Osteoblast (primary cell): ENCODE measurements at regions not wholly inside any gene's neighbourhood (a gene's known extent, or its start where the extent isn't known, plus 50 kb on each side); places are given as distances from the start of the nearest gene placed in this dataset.
"Not testable (repeated sequence)": the region's sequence is repeated elsewhere in the genome, so short reads cannot be mapped to it uniquely, and the experiment has no call there.

ENCODE experiments used
- DNase-seq: peaks from one replicate; pipeline ENCODE4 v3.0.0; 2011; ENCODE audit warnings: low spot score, mixed read lengths; ENCODE audit not compliant: insufficient read length; ENCODE audit errors: missing footprints
- H2AFZ ChIP-seq: 2 replicates; pipeline ENCODE4 v1.6.0; 2011; ENCODE audit warnings: mild to moderate bottlenecking, low read length
- H3K27ac ChIP-seq: 2 replicates; pipeline ENCODE4 v1.5.1; 2011; ENCODE audit warnings: mild to moderate bottlenecking, low read depth, low read length, moderate library complexity
- H3K27me3 ChIP-seq: 2 replicates; pipeline ENCODE4 v1.6.0; 2012; ENCODE audit warnings: mild to moderate bottlenecking, control low read depth, inconsistent platforms, low read length, moderate library complexity; ENCODE audit not compliant: insufficient read depth
- H3K36me3 ChIP-seq: 2 replicates; pipeline ENCODE4 v1.5.1; 2011; ENCODE audit warnings: mild to moderate bottlenecking, low read length, control low read depth, moderate library complexity; ENCODE audit not compliant: insufficient read depth
- H3K4me1 ChIP-seq: 2 replicates; pipeline ENCODE4 v1.5.1; 2011; ENCODE audit warnings: mild to moderate bottlenecking, low read length, control low read depth, moderate library complexity; ENCODE audit not compliant: insufficient read depth
- H3K4me2 ChIP-seq: 2 replicates; pipeline ENCODE4 v1.6.0; 2011; ENCODE audit warnings: mild to moderate bottlenecking, low read length; ENCODE audit not compliant: insufficient read depth
- H3K4me3 ChIP-seq: fragments of 200-600 bp; sonication (generic); 3 replicates; pipeline ENCODE4 v1.5.1; 2012; ENCODE audit warnings: mild to moderate bottlenecking, low read length, inconsistent platforms; ENCODE audit not compliant: insufficient read depth
- H3K79me2 ChIP-seq: 2 replicates; pipeline ENCODE4 v1.6.0; 2012; ENCODE audit warnings: mild to moderate bottlenecking, low read length, control low read depth, inconsistent platforms; ENCODE audit not compliant: insufficient read depth
- H3K9me3 ChIP-seq: 2 replicates; pipeline ENCODE4 v1.5.1; 2011; ENCODE audit warnings: low read depth, low read length, control low read depth
- H4K20me1 ChIP-seq: 2 replicates; pipeline ENCODE4 v1.6.0; 2012; ENCODE audit warnings: mild to moderate bottlenecking, low read length, control low read depth; ENCODE audit not compliant: insufficient read depth
- TF ChIP-seq, protein P1 (sequence below): IDR thresholded peaks from 2 replicates; pipeline ENCODE4 v1.5.1; 2011; ENCODE audit warnings: mild to moderate bottlenecking, low read depth, low read length, moderate library complexity; ENCODE audit errors: extremely low read depth

DNA sequence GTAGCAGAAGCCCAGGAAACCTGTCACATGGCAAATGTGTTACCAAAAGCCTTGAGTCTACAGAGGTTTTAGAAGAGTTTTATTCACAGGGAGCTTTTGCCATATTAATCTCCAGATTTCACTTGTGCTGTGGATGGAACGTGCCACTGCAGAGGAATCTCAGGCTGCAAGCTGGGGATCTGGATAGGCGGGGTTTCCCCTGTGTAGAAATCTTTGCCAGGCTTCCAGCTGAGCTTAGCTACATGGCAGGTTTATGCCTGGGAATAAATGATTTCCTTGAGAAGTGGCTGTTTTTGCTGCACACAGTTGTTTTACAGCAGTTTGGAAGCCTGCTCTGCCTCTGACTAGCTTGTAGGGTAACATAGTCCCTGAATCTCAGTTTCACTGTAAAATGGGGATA is 224.6 kb upstream of the PLPPR1 start:
- no peak overlapping the region for H3K4me2 ChIP-seq
- no peaks in the 10 kb centered on the region for H3K36me3 ChIP-seq
- no peak overlapping the region for H3K27ac ChIP-seq
- TF ChIP-seq, protein P1, sequence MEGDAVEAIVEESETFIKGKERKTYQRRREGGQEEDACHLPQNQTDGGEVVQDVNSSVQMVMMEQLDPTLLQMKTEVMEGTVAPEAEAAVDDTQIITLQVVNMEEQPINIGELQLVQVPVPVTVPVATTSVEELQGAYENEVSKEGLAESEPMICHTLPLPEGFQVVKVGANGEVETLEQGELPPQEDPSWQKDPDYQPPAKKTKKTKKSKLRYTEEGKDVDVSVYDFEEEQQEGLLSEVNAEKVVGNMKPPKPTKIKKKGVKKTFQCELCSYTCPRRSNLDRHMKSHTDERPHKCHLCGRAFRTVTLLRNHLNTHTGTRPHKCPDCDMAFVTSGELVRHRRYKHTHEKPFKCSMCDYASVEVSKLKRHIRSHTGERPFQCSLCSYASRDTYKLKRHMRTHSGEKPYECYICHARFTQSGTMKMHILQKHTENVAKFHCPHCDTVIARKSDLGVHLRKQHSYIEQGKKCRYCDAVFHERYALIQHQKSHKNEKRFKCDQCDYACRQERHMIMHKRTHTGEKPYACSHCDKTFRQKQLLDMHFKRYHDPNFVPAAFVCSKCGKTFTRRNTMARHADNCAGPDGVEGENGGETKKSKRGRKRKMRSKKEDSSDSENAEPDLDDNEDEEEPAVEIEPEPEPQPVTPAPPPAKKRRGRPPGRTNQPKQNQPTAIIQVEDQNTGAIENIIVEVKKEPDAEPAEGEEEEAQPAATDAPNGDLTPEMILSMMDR: no peak
- no peaks in the 10 kb centered on the region for H3K4me1 ChIP-seq
- H3K27me3 ChIP-seq: no peaks in the 10 kb centered on the region
- no peak overlapping the region for H3K4me3 ChIP-seq
- no peaks in the 10 kb centered on the region for H3K9me3 ChIP-seq
- H3K79me2 ChIP-seq: no peaks in the 10 kb centered on the region
- no peak for DNase-seq
- no peak overlapping the region for H2AFZ ChIP-seq
- no peaks in the 10 kb centered on the region for H4K20me1 ChIP-seq

DNA sequence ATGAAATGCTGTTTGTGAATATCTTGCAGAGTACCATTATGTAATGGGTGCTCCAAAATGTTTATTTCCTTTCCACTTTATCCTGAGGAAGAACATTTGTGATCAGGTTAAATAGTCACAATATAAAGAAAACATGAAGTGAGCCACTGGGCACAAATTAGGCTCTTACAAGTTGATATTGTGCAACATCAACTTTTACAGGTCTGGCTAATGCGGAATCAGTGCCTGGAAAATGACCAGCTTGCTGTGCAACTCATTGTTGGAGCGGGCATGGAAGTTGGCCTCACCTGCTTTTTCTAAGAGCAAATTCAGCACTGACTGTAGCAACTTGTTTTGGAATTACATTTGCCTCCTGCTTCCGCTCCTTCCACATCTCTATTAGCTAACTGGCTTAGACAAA is 216.9 kb upstream of the PLPPR1 start:
- Histone ChIP-seq H3K4me3 (no peak overlapping the region), H3K79me2 (no peaks in the 10 kb centered on the region), H3K9me3 (no peaks in the 10 kb centered on the region), H3K4me1 (no peaks in the 10 kb centered on the region), H3K4me2 (no peak overlapping the region), H3K36me3 (no peaks in the 10 kb centered on the region), H3K27ac (no peak overlapping the region), H2AFZ (no peak overlapping the region), H4K20me1 (no peaks in the 10 kb centered on the region), H3K27me3 (no peaks in the 10 kb centered on the region)
- TF ChIP-seq, protein P1: no peak
- no peak for DNase-seq

DNA sequence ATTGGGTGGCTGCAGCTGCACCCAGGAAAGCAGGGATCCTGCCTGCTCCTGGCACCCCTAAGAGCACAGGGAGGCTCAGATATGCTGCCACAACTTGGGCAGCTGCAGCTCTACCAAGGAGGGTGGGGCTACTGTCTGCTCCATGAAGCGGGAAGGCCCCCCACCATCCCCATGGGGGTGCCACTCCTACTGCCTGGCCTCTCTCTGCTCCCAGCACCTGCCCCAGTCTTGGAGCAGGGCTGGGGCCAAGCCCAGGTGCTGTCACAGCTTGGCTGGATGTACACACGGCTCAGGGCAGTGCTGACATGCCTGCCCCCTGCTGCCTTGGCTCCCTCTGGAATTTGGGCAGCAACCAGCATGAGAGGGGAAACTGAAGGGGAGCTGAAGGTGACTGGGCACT is 214.7 kb upstream of the PLPPR1 start:
- no peaks in the 10 kb centered on the region for H3K79me2 ChIP-seq
- no peak overlapping the region for H3K27ac ChIP-seq
- H3K4me3 ChIP-seq: no peak overlapping the region
- H2AFZ ChIP-seq: no peak overlapping the region
- H3K4me1 ChIP-seq: no peaks in the 10 kb centered on the region
- no peaks in the 10 kb centered on the region for H3K36me3 ChIP-seq
- no peak for DNase-seq
- H3K9me3 ChIP-seq: no peaks in the 10 kb centered on the region
- no peak overlapping the region for H3K4me2 ChIP-seq
- TF ChIP-seq, protein P1: no peak
- no peaks in the 10 kb centered on the region for H4K20me1 ChIP-seq
- H3K27me3 ChIP-seq: no peaks in the 10 kb centered on the region

DNA sequence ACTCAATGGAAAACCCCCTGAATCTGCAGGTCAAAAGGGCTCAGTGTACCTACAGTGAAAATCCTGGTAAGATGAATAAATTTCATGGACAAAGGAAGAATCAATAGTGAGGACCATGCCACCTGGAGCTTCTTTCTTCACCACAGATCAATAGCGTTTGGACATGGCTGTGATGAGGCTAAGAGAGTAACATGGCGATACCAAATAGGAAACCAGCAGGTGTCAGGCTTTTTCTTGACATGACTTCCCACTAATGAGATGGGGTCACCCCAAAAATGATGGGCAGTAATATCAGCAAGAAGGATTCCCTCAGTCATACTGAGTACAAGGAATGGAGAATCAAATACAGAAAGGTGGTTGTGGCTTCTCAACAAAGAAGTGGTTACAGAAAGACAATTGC is 208.5 kb upstream of the PLPPR1 start:
- Histone ChIP-seq H3K27me3 (no peaks in the 10 kb centered on the region), H3K4me2 (no peak overlapping the region), H3K36me3 (no peaks in the 10 kb centered on the region), H3K4me3 (no peak overlapping the region), H2AFZ (no peak overlapping the region), H3K79me2 (no peaks in the 10 kb centered on the region), H4K20me1 (no peaks in the 10 kb centered on the region), H3K9me3 (no peaks in the 10 kb centered on the region), H3K27ac (no peak overlapping the region), H3K4me1 (no peaks in the 10 kb centered on the region)
- no peak for DNase-seq
- TF ChIP-seq, protein P1: no peak

DNA sequence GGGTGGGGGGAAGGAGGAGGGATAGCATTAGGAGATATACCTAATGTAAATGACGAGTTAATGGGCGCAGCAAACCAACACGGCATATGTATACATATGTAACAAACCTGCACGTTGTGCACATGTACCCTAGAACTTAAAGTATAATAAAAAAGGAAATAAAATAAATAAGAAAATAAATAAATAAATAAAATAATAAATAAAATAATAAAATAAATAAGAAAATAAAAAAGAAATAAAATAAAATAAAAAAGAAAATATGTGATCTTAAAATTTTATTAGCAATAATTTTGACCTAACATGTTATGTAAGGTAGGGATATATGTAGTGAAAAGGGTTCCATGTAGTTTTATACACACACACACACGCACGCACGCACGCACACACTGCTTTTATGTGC is 195.5 kb upstream of the PLPPR1 start:
- not testable (repeated sequence) for H3K4me3 ChIP-seq, H3K4me2 ChIP-seq, H3K36me3 ChIP-seq

More for the DNA sequence above, 195.5 kb upstream of the PLPPR1 start:
- H3K27me3 ChIP-seq, H4K20me1 ChIP-seq, H2AFZ ChIP-seq, H3K4me1 ChIP-seq, DNase-seq, H3K9me3 ChIP-seq, H3K79me2 ChIP-seq, H3K27ac ChIP-seq: not testable (repeated sequence)
